ENCODE measurements at regions not wholly inside any gene's neighbourhood (a gene's known extent, or its start where the extent isn't known, plus 50 kb on each side); places are given as distances from the start of the nearest gene placed in this dataset.

DNA sequence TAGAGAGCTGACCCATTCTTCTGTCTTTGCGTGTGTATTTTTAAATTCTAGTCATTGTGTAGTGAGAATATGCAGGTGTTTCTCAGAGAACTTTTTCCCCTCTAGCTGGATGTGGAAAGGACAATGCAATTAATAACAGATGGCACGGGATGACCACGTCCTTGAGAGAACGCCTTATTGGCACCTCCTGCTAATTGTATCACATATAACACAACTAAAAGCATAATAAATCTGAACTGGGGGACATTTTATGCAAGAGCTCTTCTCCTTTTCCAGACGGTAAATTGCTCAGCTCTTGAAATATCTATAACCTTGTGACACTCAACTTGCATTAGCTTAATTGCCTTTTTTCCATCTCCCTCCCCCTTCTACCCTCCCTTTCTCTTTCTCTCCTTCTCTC is 62.9 kb upstream of the IZUMO3 start:
- no peak for DNase-seq

DNA sequence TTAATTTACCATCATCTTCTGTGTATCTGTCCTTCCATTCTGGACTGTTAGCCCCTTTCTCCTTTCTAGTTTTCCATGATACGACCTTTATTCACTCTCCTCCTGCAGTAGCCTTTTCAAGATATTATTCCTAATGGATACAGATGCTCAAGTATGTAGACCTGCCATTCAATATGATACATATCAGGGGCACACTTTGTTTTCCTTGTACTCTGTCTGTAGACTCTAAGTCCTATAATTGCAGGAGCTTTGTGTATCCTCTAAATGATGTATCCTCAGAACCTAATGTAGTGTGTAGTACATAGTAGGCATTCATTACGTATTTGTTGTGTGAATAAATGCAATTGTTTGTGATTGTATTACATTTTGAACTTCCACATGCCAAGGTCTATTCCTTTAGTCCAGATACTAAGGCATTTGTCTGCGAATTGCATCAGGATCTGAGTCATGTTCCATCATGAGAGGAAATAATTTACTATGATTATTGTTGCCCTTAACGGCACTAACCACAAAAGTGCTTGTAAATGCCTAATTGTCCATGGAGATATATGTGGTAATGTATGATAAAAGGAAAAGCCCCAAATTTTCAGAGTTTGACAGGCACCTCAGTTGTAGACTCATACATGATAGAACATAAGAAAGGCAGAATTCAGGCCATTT is 57.1 kb upstream of the IZUMO3 start:
- no peak for DNase-seq

Measured in NCI-H2081 treated with DMSO at 0.1 percent for 48 hours (cell line).